ENCODE measurements at regions not wholly inside any gene's neighbourhood (a gene's known extent, or its start where the extent isn't known, plus 50 kb on each side); places are given as distances from the start of the nearest gene placed in this dataset.

GRCh38 chr5:124528838-124529237 is 217.6 kb downstream of the ZNF608 start:
- TF ChIP-seq CTCF (tag by site-specific recombination; IDR thresholded peaks at IDR 0.05), result no peak
- TF ChIP-seq ZNF423 (tag by site-specific recombination; IDR thresholded peaks at IDR 0.05), result no peak
- no peak for TF ChIP-seq YY1 (tag by site-specific recombination; IDR thresholded peaks at IDR 0.05)
- TF ChIP-seq ZSCAN30 (tag by site-specific recombination; IDR thresholded peaks at IDR 0.05), result no peak
- no peak for TF ChIP-seq YY2 (tag by site-specific recombination; IDR thresholded peaks at IDR 0.05)
- TF ChIP-seq ZNF416 (tag by site-specific recombination; IDR thresholded peaks at IDR 0.05), result no peak

All from HEK293 (cell line).